RWPE2 (cell line): ENCODE measurements at regions not wholly inside any gene's neighbourhood (a gene's known extent, or its start where the extent isn't known, plus 50 kb on each side); places are given as distances from the start of the nearest gene placed in this dataset.

Source experiments
- ATAC-seq: fragments of 200-7000 bp; cut with Tn5 transposase; 3 replicates; pipeline ENCODE4 v1.9.1; 2021; ENCODE audit warnings: low read depth
- DNase-seq: peaks from one replicate; pipeline ENCODE4 v3.0.0-alpha.2; 2020; ENCODE audit warnings: low spot score
- H3K27ac ChIP-seq: fragments of 450-650 bp; 2 replicates; pipeline ENCODE4 v1.5.1; 2017; ENCODE audit warnings: mild to moderate bottlenecking; ENCODE audit not compliant: poor library complexity, severe bottlenecking
- H3K27me3 ChIP-seq: fragments of 250-450 bp; sonication (Bioruptor Pico); 2 replicates; pipeline ENCODE4 v1.5.1; 2021; ENCODE audit warnings: mild to moderate bottlenecking, moderate library complexity; ENCODE audit not compliant: insufficient read depth, poor library complexity, severe bottlenecking
- H3K36me3 ChIP-seq: fragments of 250-450 bp; sonication (Bioruptor Pico); 2 replicates; pipeline ENCODE4 v1.5.1; 2020; ENCODE audit warnings: low read depth, mild to moderate bottlenecking, moderate library complexity
- H3K4me1 ChIP-seq: fragments of 250-450 bp; sonication (Bioruptor Pico); 2 replicates; pipeline ENCODE4 v1.5.1; 2021; ENCODE audit warnings: mild to moderate bottlenecking, moderate library complexity; ENCODE audit not compliant: insufficient read depth, poor library complexity, severe bottlenecking
- H3K4me3 ChIP-seq: fragments of 250-450 bp; sonication (Bioruptor Pico); 2 replicates; pipeline ENCODE4 v1.5.1; 2021; ENCODE audit warnings: mild to moderate bottlenecking, moderate library complexity; ENCODE audit not compliant: severe bottlenecking
- H3K9me3 ChIP-seq: fragments of 250-450 bp; sonication (Bioruptor Pico); 2 replicates; pipeline ENCODE4 v1.5.1; 2021; ENCODE audit warnings: mild to moderate bottlenecking, moderate library complexity; ENCODE audit not compliant: severe bottlenecking
- TF ChIP-seq, protein P1 (sequence below): fragments of 450-650 bp; IDR thresholded peaks from one replicate; pipeline ENCODE4 v1.5.1; 2017; ENCODE audit warnings: mild to moderate bottlenecking, moderate library complexity; ENCODE audit not compliant: poor library complexity, severe bottlenecking

DNA sequence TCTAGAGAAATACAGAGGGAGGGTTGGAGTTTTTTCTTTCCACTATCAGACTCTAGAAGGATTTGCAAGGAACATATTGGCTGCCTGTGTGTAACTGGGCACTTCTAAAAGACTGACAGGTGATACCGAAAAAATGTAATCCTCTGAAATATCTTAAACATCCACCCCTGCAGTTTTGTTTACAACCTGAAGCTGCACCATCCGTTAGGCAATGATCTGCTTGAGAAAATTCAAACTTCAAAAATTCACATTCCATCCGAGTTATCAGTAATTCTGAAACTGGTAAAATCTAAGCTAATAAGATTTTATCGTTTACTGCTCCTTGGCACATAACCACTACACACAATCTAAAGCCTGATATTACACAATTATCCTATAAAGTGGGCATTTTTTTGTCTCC lies 528.6 kb downstream of the FUT8 start:
- H3K9me3 ChIP-seq: no peaks in the 10 kb centered on the region
- ATAC-seq (no peak), DNase-seq (no peak)
- TF ChIP-seq, protein P1, sequence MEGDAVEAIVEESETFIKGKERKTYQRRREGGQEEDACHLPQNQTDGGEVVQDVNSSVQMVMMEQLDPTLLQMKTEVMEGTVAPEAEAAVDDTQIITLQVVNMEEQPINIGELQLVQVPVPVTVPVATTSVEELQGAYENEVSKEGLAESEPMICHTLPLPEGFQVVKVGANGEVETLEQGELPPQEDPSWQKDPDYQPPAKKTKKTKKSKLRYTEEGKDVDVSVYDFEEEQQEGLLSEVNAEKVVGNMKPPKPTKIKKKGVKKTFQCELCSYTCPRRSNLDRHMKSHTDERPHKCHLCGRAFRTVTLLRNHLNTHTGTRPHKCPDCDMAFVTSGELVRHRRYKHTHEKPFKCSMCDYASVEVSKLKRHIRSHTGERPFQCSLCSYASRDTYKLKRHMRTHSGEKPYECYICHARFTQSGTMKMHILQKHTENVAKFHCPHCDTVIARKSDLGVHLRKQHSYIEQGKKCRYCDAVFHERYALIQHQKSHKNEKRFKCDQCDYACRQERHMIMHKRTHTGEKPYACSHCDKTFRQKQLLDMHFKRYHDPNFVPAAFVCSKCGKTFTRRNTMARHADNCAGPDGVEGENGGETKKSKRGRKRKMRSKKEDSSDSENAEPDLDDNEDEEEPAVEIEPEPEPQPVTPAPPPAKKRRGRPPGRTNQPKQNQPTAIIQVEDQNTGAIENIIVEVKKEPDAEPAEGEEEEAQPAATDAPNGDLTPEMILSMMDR: no peak
- H3K4me1 ChIP-seq: no peaks in the 10 kb centered on the region
- no peak overlapping the region for H3K27ac ChIP-seq
- no peak overlapping the region for H3K4me3 ChIP-seq
- no peaks in the 10 kb centered on the region for H3K36me3 ChIP-seq
- H3K27me3 ChIP-seq: no peaks in the 10 kb centered on the region

DNA sequence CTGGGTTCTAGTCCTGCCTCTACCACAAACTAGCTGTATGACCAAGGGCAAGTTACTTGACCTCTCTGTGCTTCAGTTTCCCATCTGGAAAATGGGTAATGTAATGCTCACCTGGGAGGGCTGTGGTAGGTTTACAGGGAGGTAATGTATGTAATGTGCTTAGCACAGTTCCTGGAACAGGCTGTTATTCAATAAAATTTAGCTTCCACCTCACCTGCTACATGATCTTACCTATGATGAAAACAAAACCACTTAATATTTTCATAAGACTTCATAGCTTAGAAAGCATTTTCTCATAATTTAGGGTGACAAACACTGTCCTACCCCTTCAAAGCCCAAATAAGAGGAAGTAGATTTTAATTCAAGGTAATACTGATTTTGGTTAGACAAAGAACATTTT lies 530.6 kb downstream of the FUT8 start:
- H3K4me3 ChIP-seq: no peak overlapping the region
- H3K27me3 ChIP-seq: no peaks in the 10 kb centered on the region
- no peaks in the 10 kb centered on the region for H3K9me3 ChIP-seq
- DNase-seq: no peak
- no peak overlapping the region for H3K27ac ChIP-seq
- TF ChIP-seq, protein P1: no peak
- no peak for ATAC-seq
- H3K36me3 ChIP-seq: no peaks in the 10 kb centered on the region
- H3K4me1 ChIP-seq: no peaks in the 10 kb centered on the region

DNA sequence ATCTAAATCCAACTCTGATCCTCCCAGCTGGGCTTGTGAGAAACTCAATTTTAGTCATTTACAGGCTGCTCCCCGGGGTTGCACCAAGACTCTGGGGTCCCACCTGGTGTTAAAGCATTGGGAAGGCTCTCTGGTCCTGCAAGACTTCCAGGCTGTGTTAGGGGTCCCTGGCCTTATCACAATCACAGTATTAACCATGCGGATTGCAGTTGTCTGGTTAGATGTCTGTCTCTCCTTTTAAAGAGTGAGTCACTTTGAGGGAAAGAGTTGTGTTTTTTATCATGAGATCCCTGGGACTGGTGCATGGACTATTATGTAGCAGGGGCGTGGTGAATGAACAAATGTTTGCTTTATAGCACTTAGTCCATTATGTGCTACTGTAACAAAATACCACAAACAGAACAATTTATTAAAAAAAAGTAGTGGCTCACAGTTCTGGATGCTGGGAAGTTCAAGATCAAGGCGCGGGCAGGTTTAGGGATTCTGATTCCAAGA lies 531.4 kb downstream of the FUT8 start:
- Histone ChIP-seq H3K27ac (no peak overlapping the region), H3K4me3 (no peak overlapping the region), H3K27me3 (no peaks in the 10 kb centered on the region), H3K36me3 (no peaks in the 10 kb centered on the region), H3K4me1 (no peaks in the 10 kb centered on the region), H3K9me3 (no peaks in the 10 kb centered on the region)
- DNase-seq (no peak), ATAC-seq (no peak)
- TF ChIP-seq, protein P1: no peak

DNA sequence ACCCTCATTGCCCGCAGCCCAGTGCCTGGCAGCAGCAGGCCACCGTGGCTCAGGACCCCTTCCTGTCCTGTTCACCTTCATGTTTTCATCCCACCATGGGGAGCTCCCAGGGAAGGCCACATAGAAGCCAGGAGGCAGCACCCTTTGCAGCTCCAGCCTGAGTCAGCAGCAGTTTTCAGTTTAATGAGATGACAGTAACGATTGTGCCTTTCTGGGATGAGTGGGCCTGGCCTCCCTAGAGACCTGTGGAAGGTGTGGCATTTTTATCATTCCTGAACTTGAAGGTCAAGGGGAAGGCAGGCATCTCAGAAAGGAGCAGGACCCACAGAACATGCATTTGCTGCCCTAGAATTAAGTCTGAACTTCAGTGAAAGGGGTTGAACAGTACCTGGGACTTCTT lies 532.8 kb downstream of the FUT8 start:
- TF ChIP-seq, protein P1: no peak
- Histone ChIP-seq H3K4me1 (peaks cover 2% of the 10 kb centered on the region), H3K4me3 (no peak overlapping the region), H3K9me3 (no peaks in the 10 kb centered on the region), H3K27ac (no peak overlapping the region), H3K36me3 (no peaks in the 10 kb centered on the region), H3K27me3 (no peaks in the 10 kb centered on the region)
- DNase-seq (no peak), ATAC-seq (no peak)

DNA sequence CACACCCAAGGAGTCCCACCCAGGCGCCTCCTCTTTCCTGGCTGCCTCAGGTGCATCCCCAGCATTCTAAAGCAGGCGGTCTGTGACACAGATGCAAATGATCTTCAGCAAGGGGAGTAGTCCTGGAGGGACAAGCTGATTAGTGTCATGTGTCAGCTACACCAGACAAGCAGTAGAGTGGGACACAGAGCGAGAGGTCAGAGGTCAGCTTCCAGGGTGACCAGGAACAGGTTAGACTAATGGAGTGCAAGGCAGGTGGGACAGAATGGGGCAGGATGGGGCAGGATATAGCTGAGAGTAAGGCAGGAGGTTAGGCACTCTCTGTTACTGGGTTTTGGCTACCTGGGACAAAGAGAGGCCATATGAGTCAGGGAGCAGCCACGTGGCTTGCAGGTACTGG lies 534.0 kb downstream of the FUT8 start:
- DNase-seq (no peak), ATAC-seq (no peak)
- Histone ChIP-seq H3K4me1 (peaks cover 2% of the 10 kb centered on the region), H3K27ac (no peak overlapping the region), H3K9me3 (no peaks in the 10 kb centered on the region), H3K4me3 (no peak overlapping the region), H3K36me3 (no peaks in the 10 kb centered on the region), H3K27me3 (no peaks in the 10 kb centered on the region)
- TF ChIP-seq, protein P1: no peak
